Kidney (tissue), 13 donors: ENCODE measurements at regions not wholly inside any gene's neighbourhood (a gene's known extent, or its start where the extent isn't known, plus 50 kb on each side); places are given as distances from the start of the nearest gene placed in this dataset.

Experiments
- DNase-seq, 5 donors: peaks; one replicate each; pipeline ENCODE4 v3.0.0-alpha.2; 2013 to 2020
- FAIRE-seq: peaks from 2 replicates; lab custom pipeline; 2012; peaks lifted over from hg19 to GRCh38; lab: Jason Lieb, UNC
- H3K27ac ChIP-seq, 2 donors: one replicate each; pipeline ENCODE4 v1.7.0; 2013; ENCODE audit warnings: low read depth in 2 of 2, low read length in 2 of 2, inconsistent platforms in 1 of 2
- H3K27me3 ChIP-seq: one replicate; pipeline ENCODE4 v1.7.1; 2013; ENCODE audit warnings: low read length, inconsistent platforms; ENCODE audit not compliant: control insufficient read depth, insufficient read depth
- H3K36me3 ChIP-seq, 3 donors: one replicate each; pipeline versions ENCODE4 v1.7.0 to v1.7.1; 2013; ENCODE audit warnings: low read length in 3 of 3, control low read depth in 1 of 3, inconsistent platforms in 1 of 3; ENCODE audit not compliant: insufficient read depth in 3 of 3, control insufficient read depth in 2 of 3
- H3K4me1 ChIP-seq, 3 donors: one replicate each; pipeline versions ENCODE4 v1.7.0 to v1.7.1; 2013; ENCODE audit warnings: low read length in 3 of 3, inconsistent platforms in 1 of 3, low read depth in 1 of 3; ENCODE audit not compliant: control insufficient read depth in 2 of 3, insufficient read depth in 2 of 3
- H3K4me3 ChIP-seq, 3 donors: one replicate each; pipeline versions ENCODE4 v1.7.0 to v1.8.1; 2013; ENCODE audit warnings: low read length in 3 of 3, control low read depth in 1 of 3, inconsistent platforms in 1 of 3
- H3K9ac ChIP-seq, 3 donors: one replicate each; pipeline versions ENCODE4 v1.7.0 to v1.7.1; 2013; ENCODE audit warnings: low read length in 3 of 3, control low read depth in 1 of 3, inconsistent platforms in 1 of 3
- H3K9me3 ChIP-seq, 3 donors: one replicate each; pipeline versions ENCODE4 v1.7.0 to v1.7.1; 2013; ENCODE audit warnings: low read length in 3 of 3, control low read depth in 1 of 3, inconsistent platforms in 1 of 3; ENCODE audit not compliant: control insufficient read depth in 2 of 3, insufficient read depth in 1 of 3
- CTCF ChIP-seq: IDR thresholded peaks from 3 replicates; pipeline ENCODE4 v1.5.1; 2012; ENCODE audit warnings: mild to moderate bottlenecking, moderate library complexity, borderline replicate concordance; ENCODE audit not compliant: insufficient read depth; ENCODE audit errors: extremely low read depth
- intact Hi-C: fragments of 100-400 bp; cut with DNase I; formaldehyde crosslinking; loops from one replicate; pipeline ENCODE4 v1.11.1; 2022
- donor health status: control.
- donor health status: control.
- donor health status: control.
- donor health status: control.
- donor health status: control.
- donor health status: DM: yes; HTN: yes; CAD: no.
- donor health status: Normal renal cell carcinoma (clear cell type).

GRCh38 chr9:71191708-71192107 is 70.3 kb upstream of the TRPM3 start:
- peak in 1 of 5 donors; percentile 10 for DNase-seq
- H3K9ac ChIP-seq: no peak overlapping the region
- H3K9me3 ChIP-seq: no peaks in the 10 kb centered on the region
- TF ChIP-seq CTCF: no peak
- no peaks in the 10 kb centered on the region for H3K27me3 ChIP-seq
- no peak for FAIRE-seq
- no peaks in the 10 kb centered on the region for H3K36me3 ChIP-seq
- H3K27ac ChIP-seq: no peak overlapping the region
- intact Hi-C loops: no loop called here
- H3K4me1 ChIP-seq: no peaks in the 10 kb centered on the region
- H3K4me3 ChIP-seq: no peak overlapping the region

- intact Hi-C loops: no loop called here
- FAIRE-seq (no peak), DNase-seq (no peak)
- H3K36me3 ChIP-seq: no peaks in the 10 kb centered on the region
- H3K4me3 ChIP-seq: no peak overlapping the region
- no peaks in the 10 kb centered on the region for H3K27me3 ChIP-seq
- H3K9ac ChIP-seq: no peak overlapping the region
- TF ChIP-seq CTCF: no peak
- H3K27ac ChIP-seq: no peak overlapping the region
- no peaks in the 10 kb centered on the region for H3K4me1 ChIP-seq
- no peaks in the 10 kb centered on the region for H3K9me3 ChIP-seq
Observed at GRCh38 chr9:71183251-71183650, 61.8 kb upstream of the TRPM3 start.

- FAIRE-seq (no peak), DNase-seq (no peak)
- no peak overlapping the region for H3K4me3 ChIP-seq
- H3K27ac ChIP-seq: no peak overlapping the region
- TF ChIP-seq CTCF: no peak
- no peak overlapping the region for H3K9ac ChIP-seq
- H3K4me1 ChIP-seq: no peaks in the 10 kb centered on the region
- no peaks in the 10 kb centered on the region for H3K9me3 ChIP-seq
- H3K36me3 ChIP-seq: no peaks in the 10 kb centered on the region
- H3K27me3 ChIP-seq: no peaks in the 10 kb centered on the region
- intact Hi-C loops: no loop called here
Observed at GRCh38 chr9:71179183-71179582, 57.8 kb upstream of the TRPM3 start.

- no peaks in the 10 kb centered on the region for H3K27me3 ChIP-seq
- no peaks in the 10 kb centered on the region for H3K9me3 ChIP-seq
- no peak overlapping the region for H3K27ac ChIP-seq
- DNase-seq: peak in 1 of 5 donors; percentile 10
- no peaks in the 10 kb centered on the region for H3K36me3 ChIP-seq
- no peak overlapping the region for H3K9ac ChIP-seq
- no peak overlapping the region for H3K4me3 ChIP-seq
- no peak for FAIRE-seq
- no peaks in the 10 kb centered on the region for H3K4me1 ChIP-seq
- intact Hi-C loops: no loop called here
- no peak for TF ChIP-seq CTCF
Observed at GRCh38 chr9:71177901-71178300, 56.5 kb upstream of the TRPM3 start.
